SU-DHL-6 (cell line): ENCODE measurements at regions not wholly inside any gene's neighbourhood (a gene's known extent, or its start where the extent isn't known, plus 50 kb on each side); places are given as distances from the start of the nearest gene placed in this dataset.

Source experiments
- EZH2phosphoT487 ChIP-seq: fragments of 200-600 bp; sonication (generic), shearing (Covaris generic); conservative IDR thresholded peaks from 2 replicates; pipeline ENCODE4 v1.6.1; 2018; ENCODE audit warnings: mild to moderate bottlenecking, antibody characterized with exemption, low read length, moderate library complexity, mixed read lengths
- TF ChIP-seq, protein P1 (sequence below): fragments of 200-600 bp; sonication (generic); IDR thresholded peaks from one replicate; pipeline ENCODE4 v1.5.1; 2017; ENCODE audit warnings: antibody characterized with exemption, mild to moderate bottlenecking, low read length, moderate library complexity; ENCODE audit not compliant: insufficient read depth, poor library complexity, severe bottlenecking

DNA sequence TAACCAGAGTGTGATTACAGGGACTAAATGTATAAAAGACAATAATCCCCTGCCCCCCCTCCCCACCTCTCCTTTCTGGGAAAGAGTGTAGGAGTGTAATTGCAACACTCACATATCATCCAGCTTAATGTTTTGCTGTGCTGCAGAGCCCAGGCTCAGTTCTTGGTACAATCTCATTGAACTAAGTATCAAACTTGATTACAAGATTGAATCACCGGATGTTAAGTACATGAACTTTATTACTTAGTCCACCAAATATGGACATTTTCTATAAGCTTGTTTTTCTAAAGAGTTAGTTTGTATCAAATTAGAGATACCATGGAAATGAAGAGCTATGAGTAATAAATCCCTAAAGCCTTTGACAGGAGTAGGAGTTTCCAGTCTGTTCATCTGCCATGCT lies 559.1 kb downstream of the ZNF674 start:
- TF ChIP-seq, protein P1, sequence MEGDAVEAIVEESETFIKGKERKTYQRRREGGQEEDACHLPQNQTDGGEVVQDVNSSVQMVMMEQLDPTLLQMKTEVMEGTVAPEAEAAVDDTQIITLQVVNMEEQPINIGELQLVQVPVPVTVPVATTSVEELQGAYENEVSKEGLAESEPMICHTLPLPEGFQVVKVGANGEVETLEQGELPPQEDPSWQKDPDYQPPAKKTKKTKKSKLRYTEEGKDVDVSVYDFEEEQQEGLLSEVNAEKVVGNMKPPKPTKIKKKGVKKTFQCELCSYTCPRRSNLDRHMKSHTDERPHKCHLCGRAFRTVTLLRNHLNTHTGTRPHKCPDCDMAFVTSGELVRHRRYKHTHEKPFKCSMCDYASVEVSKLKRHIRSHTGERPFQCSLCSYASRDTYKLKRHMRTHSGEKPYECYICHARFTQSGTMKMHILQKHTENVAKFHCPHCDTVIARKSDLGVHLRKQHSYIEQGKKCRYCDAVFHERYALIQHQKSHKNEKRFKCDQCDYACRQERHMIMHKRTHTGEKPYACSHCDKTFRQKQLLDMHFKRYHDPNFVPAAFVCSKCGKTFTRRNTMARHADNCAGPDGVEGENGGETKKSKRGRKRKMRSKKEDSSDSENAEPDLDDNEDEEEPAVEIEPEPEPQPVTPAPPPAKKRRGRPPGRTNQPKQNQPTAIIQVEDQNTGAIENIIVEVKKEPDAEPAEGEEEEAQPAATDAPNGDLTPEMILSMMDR = no peak
- no peak for TF ChIP-seq EZH2phosphoT487
